Muscle layer of duodenum (tissue), 2 donors: ENCODE measurements at regions not wholly inside any gene's neighbourhood (a gene's known extent, or its start where the extent isn't known, plus 50 kb on each side); places are given as distances from the start of the nearest gene placed in this dataset.
"Not testable (repeated sequence)": the region's sequence is repeated elsewhere in the genome, so short reads cannot be mapped to it uniquely, and the experiment has no call there.

Experiments used
- H3K27ac ChIP-seq: one replicate; pipeline ENCODE4 v1.7.0; 2013; ENCODE audit warnings: mild to moderate bottlenecking, low read length
- H3K27me3 ChIP-seq: one replicate; pipeline ENCODE4 v1.7.0; 2013; ENCODE audit warnings: low read depth, mild to moderate bottlenecking, control low read depth, low read length
- H3K36me3 ChIP-seq, 2 donors: one replicate each; pipeline ENCODE4 v1.7.0; 2013; ENCODE audit warnings: low read length in 2 of 2, control low read depth in 1 of 2, mild to moderate bottlenecking in 1 of 2; ENCODE audit not compliant: insufficient read depth in 2 of 2, control insufficient read depth in 1 of 2
- H3K4me1 ChIP-seq, 2 donors: one replicate each; pipeline ENCODE4 v1.7.0; 2013; ENCODE audit warnings: low read length in 2 of 2, mild to moderate bottlenecking in 2 of 2, control low read depth in 1 of 2, moderate library complexity in 1 of 2; ENCODE audit not compliant: insufficient read depth in 2 of 2, control insufficient read depth in 1 of 2
- H3K4me3 ChIP-seq, 2 donors: one replicate each; pipeline ENCODE4 v1.7.0; 2013; ENCODE audit warnings: low read length in 2 of 2, low read depth in 1 of 2, mild to moderate bottlenecking in 1 of 2
- H3K9me3 ChIP-seq, 2 donors: one replicate each; pipeline ENCODE4 v1.7.0; 2013; ENCODE audit warnings: low read length in 2 of 2, control low read depth in 1 of 2, mild to moderate bottlenecking in 1 of 2; ENCODE audit not compliant: control insufficient read depth in 1 of 2
- donor health status: healthy.

DNA sequence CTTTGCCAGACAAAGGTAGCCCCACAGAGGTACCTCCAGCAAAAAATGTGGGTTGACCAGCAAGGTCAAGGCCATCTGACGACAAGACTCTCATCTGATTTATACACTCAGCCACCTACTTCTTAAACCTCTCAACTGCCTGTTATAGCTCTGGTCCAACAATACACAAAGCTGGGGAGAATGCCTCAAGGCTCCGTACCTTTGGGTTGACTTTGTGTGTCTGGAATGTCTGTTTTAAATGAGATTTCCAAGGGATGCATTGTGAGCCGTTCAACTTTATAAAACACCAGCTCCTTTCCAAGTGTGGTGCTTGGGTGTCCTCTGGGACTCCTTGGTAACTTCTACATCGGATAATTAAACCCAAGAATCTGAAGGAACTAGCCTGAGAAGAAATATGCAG is 167.0 kb upstream of the RPL34 start:
- no peak overlapping the region for H3K27ac ChIP-seq
- no peaks in the 10 kb centered on the region for H3K27me3 ChIP-seq
- no peak overlapping the region for H3K4me3 ChIP-seq
- H3K4me1 ChIP-seq, result no peaks in the 10 kb centered on the region
- H3K36me3 ChIP-seq, result no peaks in the 10 kb centered on the region
- H3K9me3 ChIP-seq, result no peaks in the 10 kb centered on the region

DNA sequence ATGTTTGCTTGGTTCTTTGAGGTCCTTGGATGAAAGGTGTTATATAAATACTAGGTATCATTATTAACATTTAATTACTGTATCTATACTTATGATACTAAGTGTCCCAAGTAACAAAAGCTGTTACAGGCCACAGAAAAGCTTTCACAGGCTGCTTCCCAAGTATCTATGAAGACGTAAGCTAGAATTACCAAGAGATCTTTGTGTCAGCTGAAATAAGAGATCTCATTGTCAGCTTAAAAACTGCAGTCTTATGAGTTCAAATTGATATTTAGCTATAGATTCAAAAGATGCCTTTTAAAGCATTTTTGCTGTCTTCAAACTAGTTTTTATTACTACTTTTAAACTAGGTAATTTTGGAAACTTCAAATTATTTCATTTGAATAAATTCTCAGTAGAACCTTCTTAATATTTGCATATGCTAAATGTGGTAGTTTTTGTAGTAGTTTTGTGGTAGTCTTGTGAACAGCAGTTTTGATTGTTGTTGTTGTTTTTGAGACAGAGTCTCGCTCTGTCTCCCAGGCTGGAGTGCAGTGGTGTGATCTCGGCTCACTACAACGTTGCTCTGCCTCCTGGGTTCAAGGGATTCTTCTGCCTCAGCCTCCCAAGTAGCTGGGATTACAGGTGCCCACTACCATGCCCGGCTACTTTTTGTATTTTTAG is 170.0 kb upstream of the RPL34 start:
- Histone ChIP-seq H3K27me3 (no peaks in the 10 kb centered on the region), H3K4me3 (no peak overlapping the region), H3K4me1 (no peaks in the 10 kb centered on the region), H3K36me3 (no peaks in the 10 kb centered on the region), H3K9me3 (no peaks in the 10 kb centered on the region), H3K27ac (no peak overlapping the region)

DNA sequence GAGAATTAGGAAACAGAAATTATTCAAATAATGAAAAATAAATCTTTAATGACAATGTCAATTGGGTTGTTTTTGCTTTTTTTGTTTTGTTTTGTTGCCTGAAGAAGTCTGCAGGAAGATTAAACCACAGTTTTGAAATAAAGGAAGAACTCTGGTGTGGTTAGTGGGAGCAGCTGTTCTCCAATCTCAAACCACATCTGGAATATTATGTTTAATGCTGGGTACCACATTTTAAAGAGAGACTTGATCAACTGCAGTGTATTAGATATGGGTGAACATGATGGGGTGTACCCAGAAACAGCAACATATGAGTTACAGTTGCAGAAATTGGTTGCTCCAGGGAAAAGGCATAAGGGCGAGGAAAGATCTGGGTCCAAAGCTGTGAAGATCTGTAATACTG is 171.2 kb upstream of the RPL34 start:
- Histone ChIP-seq H3K4me3 (no peak overlapping the region), H3K27ac (no peak overlapping the region), H3K27me3 (no peaks in the 10 kb centered on the region), H3K36me3 (no peaks in the 10 kb centered on the region), H3K4me1 (no peaks in the 10 kb centered on the region), H3K9me3 (no peaks in the 10 kb centered on the region)

DNA sequence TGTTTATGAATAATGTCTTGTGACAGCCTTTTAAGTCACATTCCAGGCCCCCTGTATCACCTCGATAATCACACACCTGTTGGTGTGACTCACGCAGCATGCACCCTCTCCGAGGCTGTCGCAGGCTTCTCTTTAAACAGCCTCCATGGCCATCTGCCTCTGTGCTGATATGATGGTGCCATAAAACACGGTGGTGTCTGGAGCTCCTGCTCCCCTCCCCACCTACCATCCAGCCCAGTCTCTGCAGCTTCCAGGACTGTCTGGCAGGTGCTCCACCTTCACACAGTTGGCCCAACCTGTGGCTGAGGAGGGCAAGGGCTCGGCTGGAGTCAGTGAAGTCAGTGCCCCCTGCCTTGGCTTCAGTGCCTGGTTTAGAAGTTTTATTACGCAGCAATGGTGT is 173.8 kb upstream of the RPL34 start:
- Histone ChIP-seq H3K4me1 (no peaks in the 10 kb centered on the region), H3K4me3 (no peak overlapping the region), H3K9me3 (no peaks in the 10 kb centered on the region), H3K36me3 (no peaks in the 10 kb centered on the region), H3K27me3 (no peaks in the 10 kb centered on the region), H3K27ac (no peak overlapping the region)

DNA sequence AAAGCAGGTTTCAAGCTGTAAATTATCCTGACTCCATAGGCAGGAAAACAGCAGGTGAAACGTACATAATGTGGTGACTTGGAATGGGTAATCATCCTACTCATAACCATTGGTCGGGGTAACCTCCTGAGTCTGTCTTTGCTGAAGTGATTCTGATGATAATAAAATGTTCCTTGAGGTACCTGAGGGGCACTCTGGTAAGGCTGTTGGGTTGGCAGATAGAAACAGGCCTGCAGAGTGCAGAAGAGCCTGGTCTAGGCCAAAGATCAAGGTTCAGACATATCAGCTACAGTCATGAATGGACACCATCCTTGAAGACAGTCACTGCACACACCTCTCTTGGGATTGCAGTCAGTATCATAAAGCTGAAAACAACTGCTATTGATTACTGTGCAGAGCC is 174.7 kb upstream of the RPL34 start:
- Histone ChIP-seq H3K4me3 (no peak overlapping the region), H3K9me3 (no peaks in the 10 kb centered on the region), H3K36me3 (no peaks in the 10 kb centered on the region), H3K27ac (no peak overlapping the region), H3K27me3 (no peaks in the 10 kb centered on the region), H3K4me1 (no peaks in the 10 kb centered on the region)

DNA sequence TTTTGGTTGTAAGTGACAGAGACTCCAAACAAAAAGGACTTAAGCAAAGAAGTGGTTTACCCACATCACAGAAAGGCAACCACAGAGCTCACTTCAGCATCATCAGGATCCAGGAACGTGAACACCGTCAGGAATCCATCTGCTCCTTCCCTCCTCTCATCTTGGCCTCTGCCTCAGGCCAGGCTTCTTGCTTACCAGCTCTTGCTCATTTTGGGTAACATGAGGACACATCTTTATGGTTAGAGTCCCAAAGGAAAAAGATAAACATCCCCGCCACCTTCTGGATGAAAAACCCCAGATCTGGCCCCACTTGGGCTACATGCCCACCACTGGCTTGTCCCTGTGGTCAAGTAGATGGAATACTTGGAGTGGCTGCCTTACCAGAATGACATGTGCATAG is 176.8 kb upstream of the RPL34 start:
- H3K27ac ChIP-seq, result no peak overlapping the region
- no peaks in the 10 kb centered on the region for H3K9me3 ChIP-seq
- H3K4me1 ChIP-seq, result no peaks in the 10 kb centered on the region
- H3K4me3 ChIP-seq, result no peak overlapping the region
- H3K27me3 ChIP-seq, result no peaks in the 10 kb centered on the region
- no peaks in the 10 kb centered on the region for H3K36me3 ChIP-seq

DNA sequence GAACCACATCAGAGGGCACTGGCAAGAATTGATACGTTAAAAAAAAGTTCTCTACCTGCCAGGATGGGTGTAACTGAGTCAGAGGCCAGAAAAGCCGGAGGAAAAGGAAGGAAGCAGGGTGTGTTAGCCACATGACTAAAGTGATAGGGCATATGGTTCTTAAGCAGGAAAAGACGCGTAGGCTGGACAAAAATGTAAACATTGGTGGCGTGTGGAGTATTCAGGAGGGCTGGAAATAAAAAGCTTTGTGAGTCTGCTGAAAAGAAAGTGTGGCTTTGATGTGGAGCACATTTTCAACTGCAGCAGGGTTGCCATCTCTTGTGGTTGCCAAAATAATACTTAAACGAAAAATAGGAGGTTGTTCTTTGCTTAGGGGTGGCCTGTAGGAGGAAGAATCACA is 186.5 kb upstream of the RPL34 start:
- no peaks in the 10 kb centered on the region for H3K36me3 ChIP-seq
- no peaks in the 10 kb centered on the region for H3K4me1 ChIP-seq
- H3K9me3 ChIP-seq, result peaks cover 0 to 2% of the 10 kb centered on the region in 2 donors
- no peak overlapping the region for H3K27ac ChIP-seq
- H3K4me3 ChIP-seq, result no peak overlapping the region
- H3K27me3 ChIP-seq, result no peaks in the 10 kb centered on the region

DNA sequence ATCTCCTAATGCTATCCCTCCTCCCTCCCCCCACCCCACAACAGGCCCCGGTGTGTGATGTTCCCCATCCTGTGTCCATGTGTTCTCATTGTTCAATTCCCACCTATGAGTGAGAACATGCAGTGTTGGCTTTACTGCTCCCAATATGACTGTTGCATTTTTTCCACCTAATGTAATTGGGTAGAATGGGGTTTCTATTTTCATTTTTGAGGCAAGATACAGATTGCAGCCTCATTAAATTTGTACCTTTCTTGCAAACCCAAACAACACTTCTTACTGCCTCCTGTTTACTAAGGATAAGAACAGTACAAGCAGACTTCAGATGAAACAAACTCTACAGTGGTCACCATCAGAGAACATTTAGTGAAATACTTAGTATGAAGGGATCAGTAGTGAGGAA is 187.0 kb upstream of the RPL34 start:
- H3K36me3 ChIP-seq, H3K9me3 ChIP-seq, H3K4me3 ChIP-seq, H3K27me3 ChIP-seq, H3K27ac ChIP-seq, H3K4me1 ChIP-seq: not testable (repeated sequence)

DNA sequence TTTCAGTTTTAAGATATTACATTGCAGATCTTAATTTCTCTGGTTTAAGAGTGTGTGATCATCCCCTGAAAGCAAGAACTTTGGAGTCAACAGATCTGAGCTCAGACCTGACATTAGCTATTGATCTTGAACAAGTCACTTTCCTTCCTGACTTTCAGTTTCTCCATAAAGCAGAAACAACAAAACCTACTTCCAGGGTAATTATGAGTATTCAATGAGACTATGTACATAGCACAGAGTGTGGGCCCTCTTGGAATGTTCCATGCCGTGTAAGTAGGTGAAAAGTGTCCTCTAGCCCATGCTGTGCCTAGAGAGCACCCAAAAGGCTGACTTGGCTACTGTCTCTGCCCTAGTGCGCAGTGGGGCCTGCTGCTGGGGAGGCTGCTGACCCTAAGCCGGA is 188.0 kb upstream of the RPL34 start:
- H3K36me3 ChIP-seq, result no peaks in the 10 kb centered on the region
- no peaks in the 10 kb centered on the region for H3K4me1 ChIP-seq

DNA sequence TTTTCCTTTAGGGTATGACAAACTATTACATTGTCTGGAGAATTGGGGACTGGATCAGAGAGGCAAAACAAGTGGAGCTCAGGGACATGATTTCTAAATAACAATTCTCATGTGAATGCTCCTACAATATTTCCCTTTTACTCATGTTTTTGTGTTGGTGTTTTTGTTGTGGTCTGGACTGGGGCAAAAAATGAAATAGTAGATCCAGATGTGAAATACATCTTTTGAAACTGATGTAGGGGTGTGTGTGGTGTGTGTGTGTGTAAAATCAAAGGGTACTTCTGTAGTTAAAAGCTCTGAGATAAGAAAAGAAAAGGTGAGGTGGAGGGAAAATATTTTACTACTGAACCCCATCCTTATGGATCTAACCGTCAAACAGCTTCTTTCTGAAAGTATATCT is 188.4 kb upstream of the RPL34 start:
- H3K4me1 ChIP-seq, result no peaks in the 10 kb centered on the region
- peaks cover 0 to 2% of the 10 kb centered on the region in 2 donors for H3K9me3 ChIP-seq
- H3K27ac ChIP-seq, result no peak overlapping the region
- H3K36me3 ChIP-seq, result no peaks in the 10 kb centered on the region
- no peak overlapping the region for H3K4me3 ChIP-seq
- H3K27me3 ChIP-seq, result no peaks in the 10 kb centered on the region

More for the DNA sequence above, 188.0 kb upstream of the RPL34 start:
- H3K9me3 ChIP-seq, result peaks cover 0 to 2% of the 10 kb centered on the region in 2 donors
- H3K27me3 ChIP-seq, result no peaks in the 10 kb centered on the region
- H3K4me3 ChIP-seq, result no peak overlapping the region
- no peak overlapping the region for H3K27ac ChIP-seq

DNA sequence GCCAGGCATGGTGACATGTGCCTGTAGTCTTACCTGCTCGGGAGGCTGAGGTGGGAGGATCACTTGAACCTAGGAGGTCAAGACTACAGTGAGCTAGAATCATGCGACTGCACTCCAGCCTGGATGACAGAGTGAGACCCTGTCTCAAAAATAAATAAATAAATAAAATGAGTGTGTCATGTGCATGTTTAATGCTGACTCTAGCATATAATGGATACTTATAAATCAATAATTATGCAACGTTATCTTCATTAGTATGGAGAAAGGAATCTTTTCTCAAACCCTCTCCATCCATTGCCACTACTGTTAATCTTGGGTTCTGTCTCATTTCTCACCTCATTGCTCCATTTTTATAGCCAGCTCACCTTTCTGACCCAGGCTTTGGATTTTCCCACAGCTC is 189.5 kb upstream of the RPL34 start:
- Histone ChIP-seq H3K4me1 (no peaks in the 10 kb centered on the region), H3K9me3 (no peaks in the 10 kb centered on the region), H3K4me3 (no peak overlapping the region), H3K27me3 (no peaks in the 10 kb centered on the region), H3K27ac (no peak overlapping the region), H3K36me3 (no peaks in the 10 kb centered on the region)

DNA sequence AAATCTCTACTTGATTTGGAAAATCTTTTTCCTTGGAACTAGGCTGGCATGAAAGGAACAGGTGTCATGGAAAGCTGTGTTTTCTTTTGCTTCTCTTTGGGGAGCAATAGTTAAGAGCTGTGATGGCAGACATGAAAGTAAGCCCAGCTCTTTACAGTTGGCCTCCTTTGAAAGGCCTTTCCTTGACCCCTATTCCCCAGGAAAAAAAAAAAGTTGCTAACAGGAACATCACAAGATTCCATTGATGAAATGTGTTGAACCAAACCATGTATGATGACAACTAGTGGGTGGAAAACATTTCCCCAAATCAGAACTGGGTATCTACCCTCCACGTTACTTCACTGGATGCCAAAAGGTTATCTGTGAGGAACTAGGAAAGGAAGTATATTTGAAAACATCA is 190.7 kb upstream of the RPL34 start:
- no peak overlapping the region for H3K4me3 ChIP-seq
- H3K36me3 ChIP-seq, result no peaks in the 10 kb centered on the region
- no peaks in the 10 kb centered on the region for H3K4me1 ChIP-seq
- no peak overlapping the region for H3K27ac ChIP-seq
- no peaks in the 10 kb centered on the region for H3K27me3 ChIP-seq
- no peaks in the 10 kb centered on the region for H3K9me3 ChIP-seq
